GM13977 (cell line): ENCODE measurements at regions not wholly inside any gene's neighbourhood (a gene's known extent, or its start where the extent isn't known, plus 50 kb on each side); places are given as distances from the start of the nearest gene placed in this dataset.
"Not testable (repeated sequence)": the region's sequence is repeated elsewhere in the genome, so short reads cannot be mapped to it uniquely, and the experiment has no call there.

Source experiments
- DNase-seq: peaks from one replicate; pipeline ENCODE4 v3.0.0; 2012; ENCODE audit warnings: low spot score
- CTCF ChIP-seq: IDR thresholded peaks from 2 replicates; pipeline ENCODE4 v1.5.1; 2012; ENCODE audit warnings: mild to moderate bottlenecking, control low read depth; ENCODE audit not compliant: insufficient read depth; ENCODE audit errors: extremely low read depth, missing control alignments
- in situ Hi-C: fragments of 300-500 bp; cut with MboI; formaldehyde crosslinking; loops from one replicate; pipeline ENCODE4 v1.12.0; 2022; ENCODE audit warnings: low sequenced_read_pairs, low pct_unique_long_range_greater_than_20kb, mixed read lengths, inconsistent platforms; ENCODE audit not compliant: unreplicated experiment

DNA sequence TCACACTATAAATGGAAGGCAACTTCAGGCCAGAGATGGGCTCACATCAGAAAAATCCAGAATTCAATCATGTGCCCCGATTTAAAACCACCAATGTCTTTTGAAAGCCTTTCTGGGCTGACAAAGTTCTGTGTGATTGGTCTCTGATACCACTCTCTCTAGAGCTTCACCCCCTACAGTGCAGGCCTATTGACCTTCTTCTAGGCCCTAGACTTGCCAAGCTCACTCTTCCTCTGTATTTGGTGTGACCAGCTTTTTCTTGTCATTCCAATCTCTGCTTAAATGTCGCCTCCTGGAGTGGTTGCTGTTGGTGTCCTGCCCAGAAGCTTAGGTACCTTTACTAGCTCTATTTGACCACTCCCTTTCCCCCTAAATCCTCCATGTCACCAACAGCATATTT, 78.7 kb downstream of the GCNT4 start:
- TF ChIP-seq CTCF: no peak
- in situ Hi-C loops: no loop called here
- no peak for DNase-seq

- DNase-seq: no peak
- TF ChIP-seq CTCF: no peak
- in situ Hi-C loops: no loop called here
These were observed 80.4 kb downstream of the GCNT4 start for GRCh38 chr5:74971947-74972460.

DNA sequence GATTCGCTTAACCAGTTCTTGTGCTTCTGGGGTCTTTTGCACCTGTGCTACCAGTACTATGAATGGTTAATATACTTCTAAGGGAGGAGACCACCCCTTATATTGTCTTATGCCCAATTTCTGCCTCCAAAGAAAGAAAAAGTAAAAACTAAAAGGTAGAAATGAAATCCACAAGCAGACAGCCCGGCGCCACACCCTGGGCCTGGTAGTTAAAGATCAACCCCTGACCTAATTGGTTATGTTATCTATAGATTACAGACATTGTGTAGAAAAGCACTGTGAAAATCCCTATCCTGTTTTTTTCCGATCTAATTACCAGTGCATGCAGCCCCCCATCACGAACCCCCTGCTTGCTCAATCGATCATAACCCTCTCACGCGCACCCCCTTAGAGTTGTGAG, 81.5 kb downstream of the GCNT4 start:
- in situ Hi-C loops, DNase-seq: not testable (repeated sequence)

DNA sequence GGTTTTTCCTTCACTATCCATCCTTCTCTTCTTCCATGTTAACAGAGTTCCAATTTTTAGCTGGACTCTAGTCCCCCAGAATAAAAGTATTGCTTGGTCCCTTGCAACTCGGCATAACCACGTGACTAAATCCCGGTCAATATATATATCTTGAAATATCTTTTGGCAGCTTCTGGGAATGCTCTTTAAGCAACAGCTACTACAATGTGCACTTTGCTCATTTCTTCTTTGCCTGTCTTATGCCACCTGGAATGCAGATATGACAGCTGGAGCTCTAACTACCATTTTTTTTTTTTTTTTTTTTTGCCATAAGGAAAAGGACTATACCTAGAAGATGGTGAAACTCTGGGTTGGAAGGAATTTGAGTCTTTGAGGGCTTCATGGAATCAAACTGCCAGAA, 82.6 kb downstream of the GCNT4 start:
- no peak for DNase-seq
- in situ Hi-C loops: no loop called here
- no peak for TF ChIP-seq CTCF

GRCh38 chr5:74966141-74967026, 86.0 kb downstream of the GCNT4 start:
- DNase-seq: no peak
- no peak for TF ChIP-seq CTCF
- in situ Hi-C loops: no loop called here

DNA sequence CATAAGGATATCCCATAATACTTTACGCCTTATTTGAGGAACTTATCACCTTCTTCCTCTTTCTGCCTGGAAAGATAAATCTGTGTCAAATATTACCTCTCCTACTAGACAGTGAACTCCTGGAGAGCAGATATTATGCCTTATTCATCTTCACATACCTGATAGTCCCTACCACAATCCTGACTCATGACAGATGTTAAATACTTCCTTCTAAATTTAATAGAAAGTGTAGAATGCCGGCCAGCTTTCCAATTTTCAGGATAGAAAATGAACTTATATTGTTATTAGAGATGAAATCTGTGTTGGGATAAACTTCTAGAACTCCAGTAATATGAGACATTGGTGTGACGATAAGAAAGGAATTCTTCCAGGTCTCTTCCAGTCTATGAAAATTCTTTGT, 89.0 kb downstream of the GCNT4 start:
- no peak for TF ChIP-seq CTCF
- no peak for DNase-seq
- in situ Hi-C loops: no loop called here

GRCh38 chr5:74957906-74958305, 91.7 kb upstream of the FAM169A start:
- TF ChIP-seq CTCF: no peak
- DNase-seq: no peak
- in situ Hi-C loops: no loop called here
